ENCODE measurements at regions not wholly inside any gene's neighbourhood (a gene's known extent, or its start where the extent isn't known, plus 50 kb on each side); places are given as distances from the start of the nearest gene placed in this dataset.
A peak's percentile ranks its signal among the peaks of the same experiment; 100 is the strongest.

DNA sequence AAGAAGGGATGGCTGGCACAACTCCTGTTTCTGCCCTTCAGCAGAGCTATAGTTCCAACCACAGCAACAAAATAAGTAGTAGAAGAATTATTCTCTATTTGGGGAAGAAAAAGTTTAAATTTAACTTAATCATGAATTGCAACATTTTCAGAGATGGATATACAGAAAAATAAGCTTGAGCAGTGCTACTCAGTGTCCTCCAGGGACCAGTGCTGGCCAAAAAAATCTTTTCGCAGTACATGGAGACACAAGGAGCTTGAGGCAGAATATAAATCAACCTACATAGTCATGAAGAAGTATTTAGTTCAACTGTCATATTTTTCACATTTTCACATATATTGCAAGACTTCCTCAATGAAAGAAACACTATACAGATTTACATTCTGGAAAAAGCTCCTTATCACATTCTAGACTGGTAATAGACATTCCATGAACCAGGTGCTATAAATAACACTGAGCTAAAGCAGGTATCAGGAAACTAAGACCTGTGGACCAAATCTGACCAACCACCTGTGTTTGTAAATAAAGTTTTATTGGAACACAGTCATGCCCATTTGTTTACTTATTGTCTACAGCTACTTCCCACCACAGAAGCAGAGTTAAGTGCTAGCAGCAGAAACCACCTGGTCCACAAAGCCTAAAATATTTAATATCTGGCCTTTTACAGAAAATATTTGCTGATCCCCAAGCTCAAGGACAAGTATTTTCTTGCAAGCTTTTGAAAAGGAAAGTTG is 101.9 kb downstream of the RGS21 start:
- no peak overlapping the region for H3K27ac ChIP-seq (ENCODE audit: low read depth)
- H3K4me1 ChIP-seq (ENCODE audit: insufficient read depth): no peaks in the 10 kb centered on the region

DNA sequence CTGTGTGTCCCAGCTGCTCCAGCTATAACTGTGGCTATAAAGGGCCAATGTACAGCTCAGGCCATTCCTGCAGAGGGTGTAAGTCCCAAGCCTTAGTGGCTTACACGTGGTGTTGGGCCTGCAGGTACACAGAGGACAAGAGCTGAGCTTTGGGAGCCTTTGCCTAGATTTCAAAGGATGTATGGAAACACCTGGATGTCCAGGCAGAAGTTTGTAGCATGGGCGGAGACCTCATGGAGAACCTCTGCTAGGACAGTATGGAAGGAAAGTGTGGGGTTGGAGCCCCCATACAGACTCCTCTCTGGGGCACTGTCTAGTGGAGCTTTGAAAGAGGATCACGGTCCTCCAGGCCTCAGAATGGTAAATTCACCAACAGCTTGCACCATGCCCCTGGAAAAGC is 113.9 kb downstream of the RGS21 start:
- no peak overlapping the region for H3K4me3 ChIP-seq (ENCODE audit: low read depth, low read length)
- no peak for DNase-seq (ENCODE audit: extremely low spot score)
- no peaks in the 10 kb centered on the region for H3K36me3 ChIP-seq (ENCODE audit: insufficient read depth)
- 64% methylated on average over 3 of the region's 3 CpGs for WGBS
- H3K27ac ChIP-seq (ENCODE audit: low read depth): no peak overlapping the region
- H3K4me1 ChIP-seq (ENCODE audit: insufficient read depth): no peaks in the 10 kb centered on the region

More for the DNA sequence above, 101.9 kb downstream of the RGS21 start:
- no peak for DNase-seq (ENCODE audit: extremely low spot score)
- Histone ChIP-seq H3K4me3 (ENCODE audit: low read depth, low read length) (no peak overlapping the region), H3K36me3 (ENCODE audit: insufficient read depth) (no peaks in the 10 kb centered on the region)
- WGBS: 76% methylated on average over 1 of the region's 1 CpG

DNA sequence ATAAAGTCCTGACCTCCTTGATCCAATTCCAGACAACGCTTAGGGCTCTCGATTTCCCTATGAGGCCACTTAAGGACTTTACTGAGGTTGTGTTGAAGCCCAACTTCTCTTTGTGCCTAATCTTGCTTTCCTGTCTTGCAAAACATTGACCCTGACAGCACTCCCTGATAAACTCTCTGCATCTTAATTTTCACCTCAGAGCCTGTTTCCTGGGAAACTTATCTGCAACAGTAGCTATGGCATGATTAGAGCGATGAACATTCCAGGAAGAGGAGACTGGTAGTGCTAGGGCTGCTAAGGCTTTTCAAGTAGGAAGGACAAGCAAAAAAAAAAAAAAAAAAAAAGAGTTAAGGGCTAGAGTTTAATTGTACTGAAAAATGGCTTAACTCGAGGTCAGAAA is 118.9 kb downstream of the RGS21 start:
- Histone ChIP-seq H3K4me1 (ENCODE audit: insufficient read depth) (no peaks in the 10 kb centered on the region), H3K36me3 (ENCODE audit: insufficient read depth) (no peaks in the 10 kb centered on the region), H3K4me3 (ENCODE audit: low read depth, low read length) (no peak overlapping the region), H3K27ac (ENCODE audit: low read depth) (no peak overlapping the region)
- no peak for DNase-seq (ENCODE audit: extremely low spot score)
- WGBS: 84% methylated on average over 4 of the region's 4 CpGs

DNA sequence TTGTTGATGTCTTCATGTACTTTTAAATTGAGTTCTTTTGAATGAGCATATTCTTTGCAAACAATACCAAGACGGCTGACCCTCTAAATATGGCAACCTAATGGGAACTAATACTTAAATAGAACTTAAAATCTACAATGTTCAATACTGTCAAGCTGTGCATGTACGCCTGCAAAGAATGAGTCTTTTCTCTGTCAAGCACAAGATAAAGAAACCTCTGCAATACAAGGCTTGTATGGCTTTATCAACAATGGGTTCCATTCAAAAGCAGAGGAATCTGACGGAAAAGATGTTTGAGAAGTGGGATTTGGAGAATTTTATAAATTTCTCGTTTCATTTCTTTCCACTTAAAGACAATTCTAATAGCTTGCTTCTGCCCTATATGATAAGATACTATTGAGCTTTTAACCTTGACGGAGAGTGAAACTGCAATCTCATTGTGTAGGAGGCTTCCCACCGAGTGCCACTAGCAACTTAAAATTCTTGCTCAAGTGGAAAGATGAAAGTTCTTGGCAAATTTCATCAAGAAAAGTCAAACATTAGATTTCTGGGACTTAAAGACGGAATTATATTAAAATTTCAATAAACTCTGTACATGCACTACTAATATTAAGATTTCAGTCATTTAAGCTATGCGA is 119.8 kb downstream of the RGS21 start:
- no peaks in the 10 kb centered on the region for H3K36me3 ChIP-seq (ENCODE audit: insufficient read depth)
- 87% methylated on average over 8 of the region's 8 CpGs for WGBS
- DNase-seq (ENCODE audit: extremely low spot score): no peak

DNA sequence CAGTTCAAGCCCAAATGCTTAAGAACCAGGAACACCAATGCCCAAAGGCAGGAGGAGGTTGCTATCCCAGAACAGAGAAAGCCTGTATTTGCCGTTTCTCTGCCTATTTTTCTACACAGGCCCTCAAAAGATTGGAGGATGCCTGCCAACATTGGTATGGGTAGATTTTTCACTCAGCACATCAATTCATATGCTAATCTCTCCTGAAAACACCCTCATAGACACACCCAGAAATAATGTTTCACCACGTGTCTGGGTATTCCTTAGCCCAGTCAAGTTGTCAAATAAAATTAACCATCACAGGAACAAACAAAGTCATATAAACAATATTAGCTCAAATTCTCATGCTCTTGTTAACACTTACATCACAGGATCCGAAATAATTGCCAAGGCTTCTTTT is 121.9 kb downstream of the RGS21 start:
- WGBS: 64% methylated on average over 3 of the region's 3 CpGs
- DNase-seq (ENCODE audit: extremely low spot score): no peak

More for the DNA sequence above, 119.8 kb downstream of the RGS21 start:
- no peak overlapping the region for H3K27ac ChIP-seq (ENCODE audit: low read depth)
- no peaks in the 10 kb centered on the region for H3K4me1 ChIP-seq (ENCODE audit: insufficient read depth)
- H3K4me3 ChIP-seq (ENCODE audit: low read depth, low read length): no peak overlapping the region

DNA sequence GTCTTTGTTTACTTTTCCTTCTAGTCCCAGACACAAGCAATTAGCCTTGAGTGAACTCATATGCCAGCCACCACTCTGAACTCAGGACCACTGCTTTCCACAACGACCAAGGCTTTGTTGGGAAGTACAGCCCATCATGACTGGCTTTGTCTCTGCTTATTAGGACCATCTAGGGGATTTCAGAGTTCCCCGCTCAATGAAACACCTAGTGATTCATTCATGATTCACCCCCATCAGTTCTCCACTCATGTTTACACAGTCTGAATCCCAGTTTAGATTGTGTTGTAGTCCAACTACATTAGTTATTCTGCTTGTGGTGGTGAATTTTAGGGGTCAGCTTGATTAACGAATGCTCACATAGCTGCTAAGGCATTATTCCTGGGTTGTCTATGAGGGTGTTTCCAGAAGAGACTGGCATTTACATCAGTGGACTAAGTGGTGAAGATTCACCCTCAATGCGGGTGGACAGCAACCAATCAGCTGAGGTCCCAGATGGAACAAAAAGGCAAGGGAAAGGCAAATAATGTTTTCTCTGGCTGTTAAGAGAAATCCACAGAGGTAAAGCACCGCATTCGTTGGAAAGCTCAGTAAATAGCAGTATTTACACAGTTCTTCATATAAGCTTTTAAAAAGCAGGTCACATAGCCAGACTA is 122.7 kb downstream of the RGS21 start:
- DNase-seq (ENCODE audit: extremely low spot score): no peak
- H3K4me3 ChIP-seq (ENCODE audit: low read depth, low read length): no peak overlapping the region
- H3K4me1 ChIP-seq (ENCODE audit: insufficient read depth): no peaks in the 10 kb centered on the region
- H3K36me3 ChIP-seq (ENCODE audit: insufficient read depth): no peaks in the 10 kb centered on the region
- no peak overlapping the region for H3K27ac ChIP-seq (ENCODE audit: low read depth)
- WGBS: 79% methylated on average over 6 of the region's 6 CpGs

More for the DNA sequence above, 121.9 kb downstream of the RGS21 start:
- Histone ChIP-seq H3K36me3 (ENCODE audit: insufficient read depth) (no peaks in the 10 kb centered on the region), H3K4me1 (ENCODE audit: insufficient read depth) (no peaks in the 10 kb centered on the region), H3K4me3 (ENCODE audit: low read depth, low read length) (no peak overlapping the region), H3K27ac (ENCODE audit: low read depth) (no peak overlapping the region)

DNA sequence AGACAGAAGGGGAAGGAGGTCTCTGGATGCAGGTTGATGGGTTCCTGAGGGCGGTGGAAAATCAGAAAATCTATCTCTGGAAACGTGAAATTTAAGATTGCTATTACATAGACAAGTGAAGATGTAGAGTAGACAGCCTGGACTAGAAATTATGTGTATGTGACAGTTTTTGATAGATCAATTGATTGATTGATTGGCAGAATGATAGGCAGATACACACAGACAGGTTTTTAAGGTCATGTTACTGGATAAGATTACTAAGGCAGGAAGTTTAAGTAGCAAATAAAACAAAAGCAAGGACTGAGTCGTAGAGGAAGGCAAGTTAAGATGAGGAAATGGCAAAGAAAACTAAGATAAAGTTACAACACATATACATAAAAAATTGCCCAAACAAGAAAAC is 124.7 kb downstream of the RGS21 start:
- no peak for DNase-seq (ENCODE audit: extremely low spot score)
- no peaks in the 10 kb centered on the region for H3K4me1 ChIP-seq (ENCODE audit: insufficient read depth)
- no peak overlapping the region for H3K4me3 ChIP-seq (ENCODE audit: low read depth, low read length)
- H3K36me3 ChIP-seq (ENCODE audit: insufficient read depth): no peaks in the 10 kb centered on the region
- WGBS: 80% methylated on average over 3 of the region's 3 CpGs
- H3K27ac ChIP-seq (ENCODE audit: low read depth): no peak overlapping the region

DNA sequence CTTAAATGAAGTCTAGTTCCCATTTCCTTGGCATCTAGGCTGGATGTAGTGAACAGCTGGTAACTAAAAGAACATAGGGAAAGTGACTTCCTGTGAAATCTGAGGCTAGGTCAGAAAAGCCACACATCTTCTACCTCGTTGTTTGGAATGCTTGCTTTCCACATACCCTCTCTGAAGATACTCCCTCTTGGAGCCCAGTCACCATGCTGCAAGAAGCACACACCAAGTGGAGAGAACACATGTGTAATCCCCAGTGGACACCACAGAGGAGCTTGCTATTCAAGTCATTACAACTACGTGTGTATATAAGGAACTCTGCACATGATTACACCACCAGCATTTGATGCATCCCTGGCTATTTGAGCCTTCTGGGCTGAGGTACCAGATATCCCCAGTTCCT is 125.9 kb downstream of the RGS21 start:
- H3K4me1 ChIP-seq (ENCODE audit: insufficient read depth): no peaks in the 10 kb centered on the region
- DNase-seq (ENCODE audit: extremely low spot score): no peak
- no peak overlapping the region for H3K27ac ChIP-seq (ENCODE audit: low read depth)
- WGBS: 45% methylated on average over 2 of the region's 2 CpGs
- H3K36me3 ChIP-seq (ENCODE audit: insufficient read depth): no peaks in the 10 kb centered on the region
- no peak overlapping the region for H3K4me3 ChIP-seq (ENCODE audit: low read depth, low read length)

DNA sequence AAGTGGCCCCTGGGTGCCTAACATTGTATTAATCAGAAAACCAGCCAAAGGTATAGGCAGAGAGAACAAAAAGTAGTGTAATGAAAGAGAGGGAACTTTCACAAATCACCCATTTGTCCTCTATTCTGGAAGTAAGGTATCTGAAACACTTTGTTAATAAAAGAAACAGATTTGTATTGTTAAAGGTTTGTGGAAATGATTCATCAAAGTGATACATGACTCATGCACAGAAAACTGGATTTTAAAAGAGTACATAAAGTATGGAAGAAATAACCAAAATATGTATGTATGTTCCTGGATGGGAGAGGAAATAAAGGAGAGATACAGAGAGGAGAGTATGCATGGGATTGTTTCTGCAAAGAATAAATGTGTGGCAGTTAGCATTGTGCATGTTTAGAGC is 126.8 kb downstream of the RGS21 start:
- Histone ChIP-seq H3K27ac (ENCODE audit: low read depth) (no peak overlapping the region), H3K4me3 (ENCODE audit: low read depth, low read length) (no peak overlapping the region), H3K4me1 (ENCODE audit: insufficient read depth) (no peaks in the 10 kb centered on the region), H3K36me3 (ENCODE audit: insufficient read depth) (no peaks in the 10 kb centered on the region)
- no peak for DNase-seq (ENCODE audit: extremely low spot score)

DNA sequence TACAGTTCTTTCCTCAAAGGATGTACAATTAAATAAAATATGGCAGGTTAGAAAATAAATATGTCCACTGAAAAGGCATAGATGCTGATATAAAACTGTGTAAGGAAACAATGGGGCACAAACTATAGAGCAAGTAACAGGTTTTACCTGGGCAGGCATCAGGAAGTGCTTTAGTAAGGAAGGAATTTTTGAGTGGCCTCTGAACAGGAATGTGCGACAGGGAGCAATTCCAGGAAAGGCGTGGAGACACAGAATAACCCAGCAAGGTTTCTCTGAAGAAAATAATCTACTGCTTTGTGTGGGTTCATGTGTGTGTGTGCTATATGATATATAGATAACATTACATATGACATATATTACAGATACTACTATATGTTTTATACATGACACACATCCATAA is 128.4 kb downstream of the RGS21 start:
- H3K36me3 ChIP-seq (ENCODE audit: insufficient read depth): no peaks in the 10 kb centered on the region
- no peak for DNase-seq (ENCODE audit: extremely low spot score)
- H3K4me3 ChIP-seq (ENCODE audit: low read depth, low read length): no peak overlapping the region
- no peak overlapping the region for H3K27ac ChIP-seq (ENCODE audit: low read depth)
- H3K4me1 ChIP-seq (ENCODE audit: insufficient read depth): no peaks in the 10 kb centered on the region
- WGBS: 82% methylated on average over 2 of the region's 2 CpGs

DNA sequence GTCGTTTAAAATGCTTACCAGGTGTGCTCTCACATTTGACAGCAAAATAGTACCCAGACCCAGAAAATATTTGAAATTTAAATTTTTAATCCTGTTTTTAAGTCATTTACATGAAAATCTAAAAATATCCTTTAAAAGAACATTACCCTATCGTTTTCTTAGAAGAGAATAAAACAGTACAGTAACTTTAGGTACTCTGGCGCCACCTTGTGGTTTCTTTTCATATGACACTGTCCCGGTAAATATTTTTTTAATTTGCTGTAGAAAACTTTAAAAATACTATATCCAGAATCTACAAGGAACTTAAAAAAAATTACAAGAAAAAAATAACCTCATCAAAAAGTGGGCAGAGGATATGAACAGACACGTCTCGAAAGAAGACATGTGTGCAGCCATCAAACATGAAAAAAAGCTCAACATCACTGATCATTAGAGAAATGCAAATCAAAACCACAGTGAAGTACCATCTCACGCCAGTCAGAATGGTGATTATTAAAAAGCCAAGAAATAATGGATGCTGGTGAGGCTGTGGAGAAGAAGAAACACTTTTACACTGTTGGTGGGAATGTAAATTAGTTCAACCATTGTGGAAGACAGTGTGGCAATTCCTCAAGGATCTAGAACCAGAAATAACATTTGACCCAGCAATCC is 129.2 kb downstream of the RGS21 start:
- DNase-seq (ENCODE audit: extremely low spot score): no peak
- Histone ChIP-seq H3K4me3 (ENCODE audit: low read depth, low read length) (no peak overlapping the region), H3K27ac (ENCODE audit: low read depth) (no peak overlapping the region), H3K4me1 (ENCODE audit: insufficient read depth) (no peaks in the 10 kb centered on the region), H3K36me3 (ENCODE audit: insufficient read depth) (no peaks in the 10 kb centered on the region)
- 16% methylated on average over 7 of the region's 7 CpGs for WGBS

DNA sequence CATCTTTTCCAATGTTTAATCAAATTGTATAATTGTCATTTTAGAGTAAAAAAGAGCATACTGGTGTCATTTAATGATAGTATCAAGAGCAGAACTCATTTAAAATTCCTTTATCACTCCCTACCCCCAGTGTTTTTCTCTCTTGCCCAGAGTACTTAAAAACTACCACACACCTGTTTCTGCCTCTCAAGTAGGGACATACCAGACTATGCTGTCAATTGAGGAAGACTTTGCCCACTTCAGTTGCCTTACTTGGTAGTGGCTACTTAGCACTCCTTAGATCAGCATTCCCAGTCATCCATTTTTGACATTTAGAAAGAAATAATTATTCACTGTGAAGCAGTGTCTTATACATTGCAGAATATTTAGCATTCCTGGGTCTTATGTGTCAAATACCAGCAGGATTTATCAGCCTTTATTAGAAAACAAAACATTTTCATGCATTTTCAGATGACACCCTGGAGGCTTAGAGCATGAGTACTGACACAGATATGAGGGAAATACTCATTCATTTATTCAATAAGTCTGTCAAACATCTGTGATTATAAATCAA is 127.5 kb upstream of the RGS1 start:
- DNase-seq (ENCODE audit: extremely low spot score): no peak
- H3K4me1 ChIP-seq (ENCODE audit: insufficient read depth): no peaks in the 10 kb centered on the region
- no peak overlapping the region for H3K4me3 ChIP-seq (ENCODE audit: low read depth, low read length)
- H3K36me3 ChIP-seq (ENCODE audit: insufficient read depth): no peaks in the 10 kb centered on the region
- no peak overlapping the region for H3K27ac ChIP-seq (ENCODE audit: low read depth)

DNA sequence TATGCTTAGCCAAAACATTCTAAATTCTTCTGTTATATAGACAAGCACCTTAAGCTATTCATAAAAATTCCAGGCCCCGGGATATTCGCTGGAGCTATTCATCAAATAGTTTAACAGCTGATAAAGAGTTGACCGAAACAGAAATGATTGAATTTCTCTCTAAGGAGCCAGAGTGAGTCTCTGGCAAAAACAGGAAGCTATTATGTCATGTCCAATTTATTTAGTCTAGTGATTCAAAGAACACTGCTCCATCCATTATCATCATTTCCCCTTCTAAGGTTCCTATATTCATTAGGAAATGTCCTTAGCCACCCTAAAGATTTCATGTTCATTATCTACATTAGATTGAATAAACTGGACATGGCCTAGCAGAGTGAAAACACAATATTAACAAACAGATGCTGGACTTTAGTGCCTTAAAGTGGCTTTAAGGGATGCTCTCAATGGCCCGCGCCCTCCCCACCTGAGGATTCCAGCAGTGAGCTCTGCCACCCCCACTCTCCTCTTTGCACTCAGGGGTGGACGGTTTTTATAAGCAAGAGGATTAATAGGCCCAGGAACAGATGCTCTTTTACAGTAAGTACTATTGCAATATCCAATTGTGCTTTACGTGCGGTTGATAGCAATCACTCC is 122.1 kb upstream of the RGS1 start:
- 53% methylated on average over 8 of the region's 8 CpGs for WGBS
- Histone ChIP-seq H3K36me3 (ENCODE audit: insufficient read depth) (no peaks in the 10 kb centered on the region), H3K4me3 (ENCODE audit: low read depth, low read length) (no peak overlapping the region), H3K27ac (ENCODE audit: low read depth) (peak overlapping the region; percentile 38), H3K4me1 (ENCODE audit: insufficient read depth) (no peaks in the 10 kb centered on the region)
- DNase-seq (ENCODE audit: extremely low spot score): no peak
